Sigmoid colon (tissue), 3 donors: ENCODE measurements at regions not wholly inside any gene's neighbourhood (a gene's known extent, or its start where the extent isn't known, plus 50 kb on each side); places are given as distances from the start of the nearest gene placed in this dataset.

Source experiments
- CTCF ChIP-seq, 4 experiments: fragments of 450-650 bp in 3 of 4; fragments of 200-600 bp in 1 of 4; IDR thresholded peaks; one replicate each; pipeline ENCODE4 v1.5.1; 2016 to 2019; ENCODE audit warnings: antibody characterized with exemption in 4 of 4, mild to moderate bottlenecking in 3 of 4, moderate library complexity in 2 of 4
- POLR2A ChIP-seq, 2 donors: fragments of 450-650 bp; IDR thresholded peaks; one replicate each; pipeline ENCODE4 v1.6.1; 2016; ENCODE audit warnings: antibody characterized with exemption in 2 of 2, mild to moderate bottlenecking in 2 of 2, moderate library complexity in 2 of 2

- TF ChIP-seq CTCF (IDR thresholded peaks at IDR 0.05) (no peak), POLR2A (IDR thresholded peaks at IDR 0.05) (no peak)
These were observed 121.8 kb upstream of the CAV2 start for GRCh38 chr7:116377721-116378120.
